GM19468 (cell line): ENCODE measurements at regions not wholly inside any gene's neighbourhood (a gene's known extent, or its start where the extent isn't known, plus 50 kb on each side); places are given as distances from the start of the nearest gene placed in this dataset.

Experiments
- ATAC-seq: cut with Tn5 transposase; IDR thresholded peaks from one replicate; pipeline ENCODE4 v1.9.1; 2021; ENCODE audit warnings: mild to moderate bottlenecking, moderate library complexity, moderate number of reproducible peaks; ENCODE audit not compliant: unreplicated experiment; ENCODE audit errors: extremely low read depth

- no peak for ATAC-seq
Measured at GRCh38 chr6:151698931-151699700, 108.4 kb upstream of the ESR1 start.

DNA sequence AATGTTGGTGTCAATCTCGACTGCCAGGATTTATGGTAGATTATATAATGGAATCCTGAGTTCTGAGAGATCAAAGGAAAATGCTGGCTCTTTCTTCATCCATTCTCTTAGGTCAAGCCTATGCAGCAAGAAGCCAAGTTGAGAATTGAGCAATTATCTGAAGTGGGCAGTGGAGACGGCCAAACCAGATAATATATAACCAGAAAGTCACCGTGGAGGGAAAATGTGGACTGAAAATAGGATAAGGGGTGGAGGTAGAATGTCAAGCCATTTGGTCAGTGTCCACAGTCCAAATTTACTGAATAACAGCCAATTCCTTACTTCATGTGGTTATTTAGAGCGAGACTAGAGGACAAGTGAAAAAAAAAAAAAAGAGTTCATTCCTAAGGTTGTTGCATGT lies 107.8 kb upstream of the ESR1 start:
- no peak for ATAC-seq

- peak; percentile 55 for ATAC-seq
Measured at GRCh38 chr6:151701911-151702562, 105.4 kb upstream of the ESR1 start.

DNA sequence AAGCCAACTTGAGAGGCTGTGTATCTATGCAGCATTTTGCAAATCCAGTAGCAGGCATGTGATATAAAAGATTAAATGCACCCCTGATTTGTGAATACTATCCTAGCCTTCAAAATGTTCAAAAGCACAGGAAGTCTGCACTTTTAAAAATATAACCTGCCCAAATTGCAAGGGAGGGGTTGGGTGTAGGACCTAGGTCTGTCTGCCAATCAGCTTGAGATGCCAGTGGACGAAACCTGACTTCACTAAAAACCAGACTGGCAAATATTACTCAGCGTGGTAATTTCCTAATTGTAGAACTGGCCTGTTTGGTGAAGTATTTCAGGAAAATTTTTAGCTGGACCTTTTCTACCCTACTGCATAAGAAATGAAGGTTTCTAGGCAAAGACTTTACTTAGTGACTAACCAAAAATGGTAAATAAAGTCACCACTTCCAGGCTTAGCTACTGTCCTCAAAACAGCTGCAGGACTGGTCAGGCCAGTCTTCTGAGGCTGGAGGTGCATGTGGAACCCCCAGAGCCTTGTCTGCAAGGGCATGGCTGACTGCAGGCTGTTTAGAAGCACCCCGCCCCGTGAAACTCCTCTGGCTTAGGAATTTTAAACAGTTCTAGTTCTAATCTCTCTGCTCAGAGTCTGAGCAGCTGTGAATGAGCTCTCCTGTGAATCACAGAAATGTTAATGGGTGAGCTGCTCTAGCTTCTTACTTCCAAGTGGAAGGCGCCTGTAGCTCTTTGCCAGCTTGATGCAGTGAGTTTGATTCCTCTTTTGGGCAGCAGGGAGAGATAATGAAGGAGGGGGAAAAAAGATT lies 104.4 kb upstream of the ESR1 start:
- ATAC-seq = peak; percentile 17

- ATAC-seq = no peak
Measured at GRCh38 chr6:151704383-151704782, 103.1 kb upstream of the ESR1 start.

GRCh38 chr6:151705993-151706733 lies 101.3 kb upstream of the ESR1 start:
- ATAC-seq = no peak

DNA sequence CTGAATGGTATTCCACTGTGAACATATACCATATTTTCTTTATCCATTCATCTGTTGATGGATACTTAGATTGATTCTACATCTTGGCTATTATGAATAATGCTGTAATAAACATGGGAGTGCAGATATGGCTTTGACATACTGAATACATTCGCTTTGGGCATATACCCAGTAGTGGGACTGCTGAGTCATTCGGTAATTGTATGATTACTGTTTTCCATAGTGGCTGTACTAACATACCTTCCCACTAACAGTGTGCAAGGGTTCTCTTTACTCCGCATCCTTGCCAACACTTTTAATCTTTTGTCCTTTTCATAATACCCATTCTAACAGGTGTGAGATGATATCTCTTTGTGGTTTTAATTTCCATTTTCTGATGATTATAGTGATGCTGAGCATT lies 98.2 kb upstream of the ESR1 start:
- ATAC-seq = no peak

- no peak for ATAC-seq
Measured at GRCh38 chr6:151716526-151716932, 91.0 kb upstream of the ESR1 start.

- ATAC-seq = no peak
Measured at GRCh38 chr6:151719070-151719469, 88.4 kb upstream of the ESR1 start.

DNA sequence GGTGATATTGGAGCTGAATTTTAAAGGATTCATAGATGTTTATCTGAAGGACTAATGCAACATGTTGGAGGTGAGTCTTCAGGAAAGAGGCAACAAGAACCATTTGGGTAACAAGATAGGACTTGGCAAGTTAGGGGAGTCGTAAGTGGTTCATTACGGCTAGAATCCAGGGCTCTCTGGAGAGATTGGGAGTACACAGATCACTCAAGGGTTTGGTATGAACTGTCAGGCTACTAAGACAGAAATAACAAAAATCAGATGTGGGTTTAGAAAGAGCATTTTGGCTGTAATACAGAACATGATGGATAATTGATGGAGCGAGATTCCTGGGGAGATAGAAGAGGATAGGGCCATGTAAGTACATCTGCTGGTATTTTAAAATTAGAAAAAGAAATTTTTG lies 86.3 kb upstream of the ESR1 start:
- ATAC-seq = no peak

DNA sequence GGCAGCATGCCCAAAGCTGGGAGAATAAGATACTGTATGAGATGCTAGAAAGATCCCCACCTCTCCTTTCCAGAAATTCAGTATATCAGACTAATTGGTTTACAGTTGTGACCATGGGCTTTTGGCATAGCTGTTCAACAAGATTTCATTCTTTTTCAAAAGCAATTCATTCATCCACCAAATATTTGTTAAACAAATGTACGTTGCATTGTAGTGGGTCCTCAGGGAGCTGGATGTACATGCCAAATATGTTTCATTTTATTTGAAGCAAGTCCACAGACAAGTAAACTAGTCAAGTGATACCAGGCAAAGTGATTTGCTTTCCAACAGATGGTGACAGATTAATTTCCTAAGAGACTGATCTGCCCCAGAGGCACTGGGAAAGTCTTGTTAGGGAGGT lies 85.8 kb upstream of the ESR1 start:
- no peak for ATAC-seq

DNA sequence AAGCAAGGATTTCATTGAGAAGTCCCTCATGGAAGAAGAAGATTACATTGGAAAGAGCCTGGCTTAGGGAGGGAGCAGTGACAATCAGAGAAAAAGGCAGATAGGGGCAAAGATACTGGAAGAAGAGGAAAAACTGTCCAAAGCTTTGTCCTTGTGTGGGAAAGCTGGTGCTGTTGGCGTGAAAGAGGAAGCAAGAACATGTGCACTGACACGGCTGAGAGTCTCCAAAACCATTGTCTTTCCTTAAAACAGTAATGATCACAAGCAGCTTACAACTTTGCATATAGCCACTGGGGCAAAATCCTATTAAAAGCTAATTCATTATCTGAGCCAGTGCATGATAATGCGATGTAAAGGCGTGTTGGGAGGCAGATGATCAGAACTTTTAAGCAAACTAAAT lies 85.1 kb upstream of the ESR1 start:
- ATAC-seq = no peak

DNA sequence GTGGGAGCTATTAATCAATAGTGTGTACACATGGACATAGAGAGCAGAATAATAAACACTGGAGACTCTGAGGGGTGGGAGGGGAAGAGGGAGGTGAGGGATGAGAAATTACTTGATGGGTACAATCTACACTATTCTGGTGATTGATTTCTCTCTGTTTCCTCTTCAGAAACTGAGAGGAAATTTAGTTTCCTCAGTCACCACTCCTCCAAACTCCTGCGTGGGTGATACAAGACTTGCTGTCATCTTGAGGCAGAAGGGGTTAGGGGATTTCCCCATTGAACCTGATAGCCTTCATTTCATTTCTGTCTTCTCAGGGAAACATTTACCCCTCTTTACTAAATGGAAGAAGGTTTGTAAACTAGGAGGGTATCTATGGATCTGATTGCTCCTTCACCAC lies 84.3 kb upstream of the ESR1 start:
- ATAC-seq = no peak

- ATAC-seq = no peak
Measured at GRCh38 chr6:151729829-151730495, 77.5 kb upstream of the ESR1 start.

DNA sequence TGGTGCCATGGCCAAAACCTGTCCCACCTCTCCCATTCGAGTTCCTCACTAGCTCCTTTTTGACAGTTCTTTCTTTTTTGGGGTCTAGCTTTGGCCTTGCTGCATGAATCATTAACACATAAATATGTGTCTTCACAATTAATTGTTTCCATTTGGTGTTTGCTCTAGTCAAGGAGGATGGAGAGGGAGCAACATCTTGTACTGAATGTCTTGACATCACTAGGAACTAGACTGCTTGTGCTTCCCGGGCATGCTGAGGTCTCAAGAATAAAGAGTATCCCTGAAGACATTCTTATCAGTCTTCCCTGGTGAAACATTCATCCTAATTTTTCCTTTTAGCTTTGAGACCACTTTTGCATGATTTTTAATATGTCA lies 77.0 kb upstream of the ESR1 start:
- ATAC-seq = no peak

DNA sequence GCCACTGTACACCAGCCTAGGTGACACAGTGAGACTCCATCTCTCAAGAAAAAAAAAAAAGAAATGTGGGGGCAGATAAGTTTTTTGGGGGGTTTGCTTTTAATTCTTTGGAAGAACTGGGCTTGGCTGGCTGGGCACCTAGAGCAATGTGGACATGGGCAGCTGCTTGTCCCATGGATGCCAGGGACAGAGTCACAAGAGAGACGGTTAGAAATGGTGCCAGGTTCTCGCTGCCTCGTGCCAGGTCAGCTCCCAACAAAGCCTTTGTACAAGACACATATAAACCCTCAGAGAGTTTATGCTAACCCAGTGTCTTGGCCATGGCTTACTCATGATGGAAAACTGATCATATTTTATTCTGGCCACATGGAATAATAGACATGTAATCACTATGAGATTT lies 76.2 kb upstream of the ESR1 start:
- no peak for ATAC-seq

DNA sequence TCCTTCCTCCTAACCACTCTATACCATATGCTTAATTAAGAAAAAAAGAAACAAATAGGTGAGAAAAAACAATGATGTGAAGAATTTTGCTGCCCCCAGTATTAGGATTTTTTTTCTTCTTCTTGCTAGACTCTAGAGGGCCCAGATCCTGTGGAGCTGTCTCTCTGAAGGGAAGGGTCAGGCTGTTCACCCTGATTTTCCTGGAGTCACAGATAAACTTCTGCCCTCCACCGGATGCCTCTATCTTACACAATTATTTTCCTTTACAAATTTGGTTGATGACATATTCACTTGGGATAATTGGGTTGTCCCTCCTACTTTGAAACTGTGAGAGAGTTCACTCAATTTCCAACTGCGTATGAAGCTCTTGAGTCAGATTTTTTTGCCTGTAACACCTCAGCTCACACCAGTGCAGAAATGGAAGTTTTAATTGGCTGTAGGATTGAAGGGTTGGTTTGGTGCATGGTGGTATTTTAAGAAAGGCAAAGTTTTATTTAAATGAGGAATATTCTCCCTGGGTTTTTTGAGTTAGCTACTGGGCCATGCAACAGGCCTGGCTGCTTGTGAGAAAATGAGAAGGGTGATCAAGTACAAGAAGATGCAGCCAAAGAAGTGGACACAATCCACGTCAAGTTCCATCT lies 73.7 kb upstream of the ESR1 start:
- ATAC-seq = no peak

GRCh38 chr6:151738267-151738666 lies 69.2 kb upstream of the ESR1 start:
- no peak for ATAC-seq

- no peak for ATAC-seq
Measured at GRCh38 chr6:151738960-151739359, 68.5 kb upstream of the ESR1 start.

- ATAC-seq = no peak
Measured at GRCh38 chr6:151740820-151741219, 66.7 kb upstream of the ESR1 start.
